Kidney (tissue), 13 donors: ENCODE measurements at regions not wholly inside any gene's neighbourhood (a gene's known extent, or its start where the extent isn't known, plus 50 kb on each side); places are given as distances from the start of the nearest gene placed in this dataset.
A peak's percentile ranks its signal among the peaks of the same experiment; 100 is the strongest.

Experiments used
- DNase-seq, 5 donors: peaks; one replicate each; pipeline ENCODE4 v3.0.0-alpha.2; 2013 to 2020
- FAIRE-seq: peaks from 2 replicates; lab custom pipeline; 2012; peaks lifted over from hg19 to GRCh38; lab: Jason Lieb, UNC
- H3K27ac ChIP-seq, 2 donors: one replicate each; pipeline ENCODE4 v1.7.0; 2013; ENCODE audit warnings: low read depth in 2 of 2, low read length in 2 of 2, inconsistent platforms in 1 of 2
- H3K27me3 ChIP-seq: one replicate; pipeline ENCODE4 v1.7.1; 2013; ENCODE audit warnings: low read length, inconsistent platforms; ENCODE audit not compliant: control insufficient read depth, insufficient read depth
- H3K36me3 ChIP-seq, 3 donors: one replicate each; pipeline versions ENCODE4 v1.7.0 to v1.7.1; 2013; ENCODE audit warnings: low read length in 3 of 3, control low read depth in 1 of 3, inconsistent platforms in 1 of 3; ENCODE audit not compliant: insufficient read depth in 3 of 3, control insufficient read depth in 2 of 3
- H3K4me1 ChIP-seq, 3 donors: one replicate each; pipeline versions ENCODE4 v1.7.0 to v1.7.1; 2013; ENCODE audit warnings: low read length in 3 of 3, inconsistent platforms in 1 of 3, low read depth in 1 of 3; ENCODE audit not compliant: control insufficient read depth in 2 of 3, insufficient read depth in 2 of 3
- H3K4me3 ChIP-seq, 3 donors: one replicate each; pipeline versions ENCODE4 v1.7.0 to v1.8.1; 2013; ENCODE audit warnings: low read length in 3 of 3, control low read depth in 1 of 3, inconsistent platforms in 1 of 3
- H3K9ac ChIP-seq, 3 donors: one replicate each; pipeline versions ENCODE4 v1.7.0 to v1.7.1; 2013; ENCODE audit warnings: low read length in 3 of 3, control low read depth in 1 of 3, inconsistent platforms in 1 of 3
- H3K9me3 ChIP-seq, 3 donors: one replicate each; pipeline versions ENCODE4 v1.7.0 to v1.7.1; 2013; ENCODE audit warnings: low read length in 3 of 3, control low read depth in 1 of 3, inconsistent platforms in 1 of 3; ENCODE audit not compliant: control insufficient read depth in 2 of 3, insufficient read depth in 1 of 3
- CTCF ChIP-seq: IDR thresholded peaks from 3 replicates; pipeline ENCODE4 v1.5.1; 2012; ENCODE audit warnings: mild to moderate bottlenecking, moderate library complexity, borderline replicate concordance; ENCODE audit not compliant: insufficient read depth; ENCODE audit errors: extremely low read depth
- intact Hi-C: fragments of 100-400 bp; cut with DNase I; formaldehyde crosslinking; loops from one replicate; pipeline ENCODE4 v1.11.1; 2022
- donor health status: control.
- donor health status: control.
- donor health status: control.
- donor health status: control.
- donor health status: control.
- donor health status: DM: yes; HTN: yes; CAD: no.
- donor health status: Normal renal cell carcinoma (clear cell type).

- no peak for DNase-seq
- intact Hi-C loops = no loop called here
- no peak for FAIRE-seq
- Histone ChIP-seq H3K4me1 (peaks cover 0 to 7% (median 0%) of the 10 kb centered on the region in 3 donors), H3K4me3 (no peak overlapping the region), H3K27ac (no peak overlapping the region), H3K27me3 (no peaks in the 10 kb centered on the region), H3K9ac (no peak overlapping the region), H3K36me3 (no peaks in the 10 kb centered on the region), H3K9me3 (peaks cover 0 to 3% (median 0%) of the 10 kb centered on the region in 3 donors)
- no peak for TF ChIP-seq CTCF
Measured at GRCh38 chr4:52243367-52243766, 192.3 kb downstream of the SPATA18 start.

- no peak for TF ChIP-seq CTCF
- FAIRE-seq = no peak
- H3K27me3 ChIP-seq = no peaks in the 10 kb centered on the region
- no peak overlapping the region for H3K4me3 ChIP-seq
- H3K9me3 ChIP-seq = peaks cover 0 to 3% (median 0%) of the 10 kb centered on the region in 3 donors
- H3K9ac ChIP-seq = no peak overlapping the region
- peaks cover 0 to 7% (median 0%) of the 10 kb centered on the region in 3 donors for H3K4me1 ChIP-seq
- H3K36me3 ChIP-seq = no peaks in the 10 kb centered on the region
- DNase-seq = peak in 1 of 5 donors; percentile 33
- no peak overlapping the region for H3K27ac ChIP-seq
- intact Hi-C loops = no loop called here
Measured at GRCh38 chr4:52244103-52244775, 193.1 kb downstream of the SPATA18 start.

- H3K36me3 ChIP-seq = no peaks in the 10 kb centered on the region
- TF ChIP-seq CTCF = no peak
- no peak overlapping the region for H3K27ac ChIP-seq
- peaks cover 0 to 7% (median 0%) of the 10 kb centered on the region in 3 donors for H3K4me1 ChIP-seq
- peaks cover 0 to 3% (median 0%) of the 10 kb centered on the region in 3 donors for H3K9me3 ChIP-seq
- no peaks in the 10 kb centered on the region for H3K27me3 ChIP-seq
- H3K4me3 ChIP-seq = no peak overlapping the region
- no peak overlapping the region for H3K9ac ChIP-seq
- DNase-seq (peak in 1 of 5 donors; percentile 60), FAIRE-seq (no peak)
- intact Hi-C loops = no loop called here
Measured at GRCh38 chr4:52244848-52245247, 193.7 kb downstream of the SPATA18 start.
